B cell (primary cell): ENCODE measurements at regions not wholly inside any gene's neighbourhood (a gene's known extent, or its start where the extent isn't known, plus 50 kb on each side); places are given as distances from the start of the nearest gene placed in this dataset.

Source experiments
- ATAC-seq: fragments of 200-7000 bp; cut with Tn5 transposase; one replicate; pipeline ENCODE4 v1.10.0; 2021; ENCODE audit warnings: low read depth, mild to moderate bottlenecking, moderate number of reproducible peaks, moderate library complexity
- CTCF ChIA-PET: fragments of 350-600 bp; sonication (Branson Sonifier 250); formaldehyde crosslinking; loops from one replicate; lab custom pipeline; 2021; ENCODE audit warnings: antibody characterized with exemption, inconsistent platforms; lab: Charles Lee
- POLR2A ChIA-PET: fragments of 350-600 bp; sonication (Branson Sonifier 250); formaldehyde crosslinking; loops from one replicate; lab custom pipeline; 2021; ENCODE audit warnings: antibody characterized with exemption; lab: Charles Lee
- DNase-seq: peaks from one replicate; pipeline ENCODE4 v3.0.0; 2013
- H2AFZ ChIP-seq: 2 replicates; pipeline ENCODE4 v1.6.1; 2012; ENCODE audit warnings: mild to moderate bottlenecking, low read depth, low read length; ENCODE audit not compliant: insufficient read depth, poor library complexity, severe bottlenecking
- H3K27ac ChIP-seq, 2 donors: 1 replicate in 1 of 2; 2 replicates in 1 of 2; pipeline ENCODE4 v1.5.1; 2012 to 2013; ENCODE audit warnings: low read length in 2 of 2, mild to moderate bottlenecking in 2 of 2, moderate library complexity in 1 of 2
- H3K27me3 ChIP-seq, 4 experiments: fragments of 200-600 bp in 1 of 4; sonication (generic) in 1 of 4; replicated peaks in 1 of 4; 1 replicate in 2 of 4; 2 replicates in 2 of 4; pipeline versions ENCODE4 v1.6.1 to v1.7.0; 2013 to 2016; ENCODE audit warnings: low read length in 3 of 4, mild to moderate bottlenecking in 2 of 4, mixed read lengths in 1 of 4, moderate library complexity in 1 of 4; ENCODE audit not compliant: insufficient read depth in 4 of 4, control insufficient read depth in 3 of 4; ENCODE audit errors: control extremely low read depth in 1 of 4
- H3K36me3 ChIP-seq, 2 experiments: replicated peaks in 1 of 2; 1 replicate in 1 of 2; 2 replicates in 1 of 2; pipeline versions ENCODE4 v1.6.1 to v1.7.1; 2013; ENCODE audit warnings: low read length in 1 of 2; ENCODE audit not compliant: insufficient read depth in 2 of 2, control insufficient read depth in 1 of 2; ENCODE audit errors: control extremely low read depth in 1 of 2, extremely low read depth in 1 of 2
- H3K4me1 ChIP-seq, 2 donors: fragments of 200-600 bp in 1 of 2; sonication (generic) in 1 of 2; 1 replicate in 1 of 2; 2 replicates in 1 of 2; pipeline versions ENCODE4 v1.5.1 to v1.6.1; 2013 to 2017; ENCODE audit warnings: low read length in 2 of 2; ENCODE audit not compliant: control insufficient read depth in 2 of 2, insufficient read depth in 2 of 2
- H3K4me2 ChIP-seq: replicated peaks from 2 replicates; pipeline ENCODE3; 2012; ENCODE audit warnings: mild to moderate bottlenecking, low read depth, low read length; ENCODE audit not compliant: poor library complexity, severe bottlenecking
- H3K4me3 ChIP-seq, 5 experiments: fragments of 200-600 bp in 1 of 5; sonication (generic) in 1 of 5; 1 replicate in 3 of 5; 2 replicates in 2 of 5; pipeline versions ENCODE4 v1.5.1 to v1.7.0; 2011 to 2016; ENCODE audit warnings: low read length in 4 of 5, mild to moderate bottlenecking in 4 of 5, low read depth in 2 of 5, control low read depth in 1 of 5, moderate library complexity in 1 of 5; ENCODE audit not compliant: insufficient read depth in 1 of 5; ENCODE audit errors: control extremely low read depth in 1 of 5, extremely low read depth in 1 of 5
- H3K79me2 ChIP-seq: fragments of 200-600 bp; sonication (generic); one replicate; pipeline ENCODE4 v1.6.0; 2016; ENCODE audit warnings: low read length; ENCODE audit not compliant: control insufficient read depth, insufficient read depth
- H3K9ac ChIP-seq: fragments of 200-600 bp; sonication (generic); 2 replicates; pipeline ENCODE4 v1.6.1; 2017; ENCODE audit warnings: mild to moderate bottlenecking, low read length, moderate library complexity
- H3K9me3 ChIP-seq, 3 donors: one replicate each; pipeline versions ENCODE4 v1.6.1 to v1.7.1; 2013; ENCODE audit warnings: low read length in 2 of 3; ENCODE audit not compliant: control insufficient read depth in 2 of 3, insufficient read depth in 1 of 3; ENCODE audit errors: control extremely low read depth in 1 of 3
- H4K20me1 ChIP-seq: 2 replicates; pipeline ENCODE4 v1.6.0; 2012; ENCODE audit warnings: mild to moderate bottlenecking, low read length; ENCODE audit not compliant: insufficient read depth, control insufficient read depth, poor library complexity, severe bottlenecking
- H3K27ac Mint-ChIP-seq: one replicate; pipeline ENCODE4 v1.8.0; 2021; ENCODE audit warnings: mixed read lengths
- H3K27me3 Mint-ChIP-seq: one replicate; pipeline ENCODE4 v1.8.0; 2021; ENCODE audit warnings: mixed read lengths
- H3K4me1 Mint-ChIP-seq: one replicate; pipeline ENCODE4 v1.8.0; 2021; ENCODE audit warnings: mixed read lengths
- H3K4me3 Mint-ChIP-seq: one replicate; pipeline ENCODE4 v1.8.0; 2021; ENCODE audit warnings: mixed read lengths
- H3K9me3 Mint-ChIP-seq: one replicate; pipeline ENCODE4 v1.8.0; 2022; ENCODE audit warnings: mixed read lengths; ENCODE audit not compliant: insufficient read depth
- CTCF ChIP-seq: fragments of 200-600 bp; IDR thresholded peaks from one replicate; pipeline ENCODE4 v1.8.0; 2022; ENCODE audit warnings: antibody characterized with exemption, mild to moderate bottlenecking
- EZH2 ChIP-seq: IDR thresholded peaks from 2 replicates; pipeline ENCODE4 v1.6.1; 2012; ENCODE audit warnings: borderline replicate concordance, low read depth, mild to moderate bottlenecking, moderate library complexity, low read length; ENCODE audit not compliant: insufficient read depth, poor library complexity, severe bottlenecking
- WGBS: methylation state at CpG from one replicate; pipeline ENCODE4 v1.1.5; 2013; ENCODE audit warnings: missing lambda C conversion rate; ENCODE audit not compliant: insufficient coverage; 5-methylcytosine and 5-hydroxymethylcytosine counted together
- intact Hi-C: fragments of 100-400 bp; cut with micrococcal nuclease; formaldehyde crosslinking; loops from one replicate; pipeline ENCODE4 v1.10.0; 2022

GRCh38 chr4:151558496-151559113, 149.6 kb downstream of the FHIP1A start:
- H3K9ac ChIP-seq, result no peak overlapping the region
- no peaks in the 10 kb centered on the region for H3K36me3 ChIP-seq
- Mint-ChIP-seq H3K9me3 (no peaks in the 10 kb centered on the region), H3K27ac (no peak overlapping the region), H3K4me1 (no peaks in the 10 kb centered on the region), H3K4me3 (no peak overlapping the region), H3K27me3 (peaks cover 22% of the 10 kb centered on the region)
- DNase-seq, result no peak
- POLR2A ChIA-PET, result no interaction called here
- H3K9me3 ChIP-seq, result peaks cover 0 to 2% (median 0%) of the 10 kb centered on the region in 3 donors
- H3K27me3 ChIP-seq, result no peaks in the 10 kb centered on the region
- no peak overlapping the region for H3K4me3 ChIP-seq
- no peaks in the 10 kb centered on the region for H4K20me1 ChIP-seq
- ATAC-seq, result no peak
- no peaks in the 10 kb centered on the region for H3K4me1 ChIP-seq
- intact Hi-C loops, result no loop called here
- no peak overlapping the region for H3K27ac ChIP-seq
- CTCF ChIA-PET, result no interaction called here
- no peak overlapping the region for H3K4me2 ChIP-seq
- TF ChIP-seq EZH2 (no peak), CTCF (no peak)
- no peaks in the 10 kb centered on the region for H3K79me2 ChIP-seq
- no CpG with 5 or more reads among the region's 3 CpGs for WGBS
- no peak overlapping the region for H2AFZ ChIP-seq

DNA sequence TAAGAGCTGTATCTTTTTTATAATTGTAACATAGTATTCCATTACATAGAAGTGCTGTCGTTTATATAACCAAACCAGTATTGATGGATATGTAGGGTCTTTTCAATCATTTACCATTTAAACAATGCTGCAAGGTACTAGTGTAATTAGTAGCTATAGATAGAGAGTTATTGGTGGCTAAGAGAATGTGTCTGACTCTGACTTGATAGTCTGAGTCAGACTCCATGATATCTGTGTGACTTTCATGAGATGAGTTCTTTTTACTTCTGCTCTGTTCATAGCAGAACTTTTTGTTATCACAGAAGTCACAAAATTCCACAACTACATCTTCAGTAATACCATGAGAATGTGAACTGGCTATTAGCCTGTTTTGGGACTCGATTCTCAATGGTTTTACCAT, 150.6 kb downstream of the FHIP1A start:
- TF ChIP-seq CTCF, result no peak
- TF ChIP-seq EZH2, result no peak
- H3K27ac ChIP-seq, result no peak overlapping the region
- Mint-ChIP-seq H3K27me3 (peaks cover 21% of the 10 kb centered on the region), H3K9me3 (no peaks in the 10 kb centered on the region), H3K4me1 (no peaks in the 10 kb centered on the region), H3K4me3 (no peak overlapping the region), H3K27ac (no peak overlapping the region)
- no peak overlapping the region for H3K4me2 ChIP-seq
- no peaks in the 10 kb centered on the region for H3K36me3 ChIP-seq
- intact Hi-C loops, result no loop called here
- ChIA-PET POLR2A (no interaction called here), CTCF (no interaction called here)
- no peaks in the 10 kb centered on the region for H3K79me2 ChIP-seq
- H3K4me1 ChIP-seq, result no peaks in the 10 kb centered on the region
- no peak overlapping the region for H3K9ac ChIP-seq
- H3K27me3 ChIP-seq, result no peaks in the 10 kb centered on the region
- H2AFZ ChIP-seq, result no peak overlapping the region
- DNase-seq, result no peak
- 100% methylated on average over 1 of the region's 2 CpGs for WGBS
- H3K4me3 ChIP-seq, result no peak overlapping the region
- ATAC-seq, result no peak
- H3K9me3 ChIP-seq, result peaks cover 0 to 2% (median 0%) of the 10 kb centered on the region in 3 donors
- no peaks in the 10 kb centered on the region for H4K20me1 ChIP-seq
